SK-N-SH (cell line): ENCODE measurements at regions not wholly inside any gene's neighbourhood (a gene's known extent, or its start where the extent isn't known, plus 50 kb on each side); places are given as distances from the start of the nearest gene placed in this dataset.

Experiments used
- CTCF ChIA-PET: fragments of 300-600, 350-600 bp; formaldehyde crosslinking; extraction: SDS; loops from one replicate; lab custom pipeline; 2021; lab: Yijun Ruan, JAX
- POLR2A ChIA-PET: fragments of 350-600 bp; sonication (Branson Sonifier 250); formaldehyde crosslinking; extraction: SDS; loops from one replicate; lab custom pipeline; 2020; ENCODE audit warnings: antibody characterized with exemption, inconsistent platforms; lab: Yijun Ruan, JAX
- DNase-seq: peaks from one replicate; pipeline ENCODE4 v3.0.0; 2012
- H2AFZ ChIP-seq: fragments of 200-600 bp; sonication (generic); 2 replicates; pipeline ENCODE4 v1.8.1; 2016; ENCODE audit warnings: antibody characterized with exemption, mild to moderate bottlenecking, low read depth
- H3F3A ChIP-seq: fragments of 200-600 bp; sonication (generic); replicated peaks from 2 replicates; pipeline ENCODE3; 2016; ENCODE audit warnings: antibody characterized with exemption, mild to moderate bottlenecking; ENCODE audit not compliant: insufficient read depth
- H3K27ac ChIP-seq, 2 experiments: fragments of 200-500 bp in 1 of 2; fragments of 200-600 bp in 1 of 2; sonication (Bioruptor generic) in 1 of 2; sonication (generic), shearing (Covaris generic) in 1 of 2; 2 replicates each; pipeline versions ENCODE4 v1.5.1 to v1.6.1; 2014 to 2016; ENCODE audit warnings: low read depth in 2 of 2, inconsistent platforms in 1 of 2, low read length in 1 of 2, mild to moderate bottlenecking in 1 of 2, mixed read lengths in 1 of 2
- H3K27me3 ChIP-seq: fragments of 200-600 bp; sonication (generic), shearing (Covaris generic); 2 replicates; pipeline ENCODE4 v1.6.1; 2016; ENCODE audit warnings: mixed run types; ENCODE audit not compliant: insufficient read depth
- H3K36me3 ChIP-seq, 2 experiments: fragments of 200-500 bp in 1 of 2; fragments of 200-600 bp in 1 of 2; sonication (Bioruptor generic) in 1 of 2; sonication (generic) in 1 of 2; replicated peaks in 1 of 2; 2 replicates each; pipeline versions ENCODE3 to v1.5.1; 2014 to 2016; ENCODE audit warnings: low read length in 1 of 2, mild to moderate bottlenecking in 1 of 2; ENCODE audit not compliant: insufficient read depth in 2 of 2, control insufficient read depth in 1 of 2
- H3K4me1 ChIP-seq, 2 experiments: fragments of 200-500 bp in 1 of 2; fragments of 200-600 bp in 1 of 2; sonication (Bioruptor generic) in 1 of 2; sonication (generic), shearing (Covaris generic) in 1 of 2; 2 replicates each; pipeline versions ENCODE4 v1.5.1 to v1.6.1; 2014 to 2016; ENCODE audit warnings: low read depth in 1 of 2, low read length in 1 of 2, mixed run types in 1 of 2; ENCODE audit not compliant: insufficient read depth in 2 of 2, control insufficient read depth in 1 of 2
- H3K4me2 ChIP-seq: fragments of 200-600 bp; sonication (generic), shearing (Covaris generic); 2 replicates; pipeline ENCODE4 v1.6.1; 2017; ENCODE audit warnings: mixed run types
- H3K4me3 ChIP-seq, 2 experiments: fragments of 200-500 bp in 1 of 2; fragments of 200-600 bp in 1 of 2; sonication (Bioruptor generic) in 1 of 2; sonication (generic), shearing (Covaris generic) in 1 of 2; 2 replicates each; pipeline versions ENCODE4 v1.5.1 to v1.8.1; 2014 to 2016; ENCODE audit warnings: low read depth in 2 of 2, inconsistent platforms in 1 of 2, low read length in 1 of 2, mild to moderate bottlenecking in 1 of 2, mixed read lengths in 1 of 2, moderate library complexity in 1 of 2
- H3K79me2 ChIP-seq: fragments of 200-600 bp; sonication (generic); 2 replicates; pipeline ENCODE4 v1.8.1; 2017; ENCODE audit warnings: mild to moderate bottlenecking; ENCODE audit not compliant: insufficient read depth
- H3K9ac ChIP-seq: fragments of 200-600 bp; sonication (generic); 2 replicates; pipeline ENCODE4 v1.6.1; 2017; ENCODE audit warnings: mixed run types
- H3K9me2 ChIP-seq: fragments of 200-600 bp; sonication (generic); 2 replicates; pipeline ENCODE4 v1.6.1; 2017; ENCODE audit warnings: mixed run types
- H3K9me3 ChIP-seq: fragments of 200-600 bp; sonication (generic); 2 replicates; pipeline ENCODE4 v1.6.1; 2017; ENCODE audit warnings: mixed run types, mild to moderate bottlenecking, moderate library complexity
- H4K20me1 ChIP-seq: fragments of 200-600 bp; sonication (generic); 2 replicates; pipeline ENCODE4 v1.6.1; 2017; ENCODE audit warnings: mild to moderate bottlenecking, mixed run types; ENCODE audit not compliant: insufficient read depth
- CTCF ChIP-seq: fragments of 200-600 bp; sonication (generic); IDR thresholded peaks from 2 replicates; pipeline ENCODE4 v1.6.1; 2017; ENCODE audit warnings: antibody characterized with exemption, mild to moderate bottlenecking, moderate library complexity
- ELF1 ChIP-seq: IDR thresholded peaks from 2 replicates; pipeline ENCODE4 v1.4.0; 2012
- JUND ChIP-seq: IDR thresholded peaks from 2 replicates; pipeline ENCODE4 v1.4.0; 2012
- MXI1 ChIP-seq: IDR thresholded peaks from 2 replicates; pipeline ENCODE4 v1.6.1; 2012; ENCODE audit warnings: mild to moderate bottlenecking, low read depth, low read length, improper control_type of control experiment
- NRF1 ChIP-seq: IDR thresholded peaks from 2 replicates; pipeline ENCODE4 v1.6.1; 2012; ENCODE audit warnings: low read depth, mild to moderate bottlenecking, low read length
- RCOR1 ChIP-seq: fragments of 150-350 bp; IDR thresholded peaks from 2 replicates; pipeline ENCODE4 v1.6.1; 2017; ENCODE audit warnings: antibody characterized with exemption, low read length
- SIN3A ChIP-seq: IDR thresholded peaks from 2 replicates; pipeline ENCODE4 v1.6.1; 2012; ENCODE audit warnings: low read depth, mild to moderate bottlenecking, low read length, moderate library complexity, borderline replicate concordance
- TAF1 ChIP-seq: IDR thresholded peaks from 2 replicates; pipeline ENCODE4 v1.6.1; 2012; ENCODE audit warnings: low read depth, mild to moderate bottlenecking, low read length, moderate library complexity, borderline replicate concordance
- TCF12 ChIP-seq: IDR thresholded peaks from 2 replicates; pipeline ENCODE4 v1.4.0; 2012
- TEAD4 ChIP-seq: IDR thresholded peaks from 2 replicates; pipeline ENCODE4 v1.4.0; 2012; ENCODE audit warnings: mild to moderate bottlenecking, borderline replicate concordance; ENCODE audit not compliant: insufficient read depth
- USF1 ChIP-seq: IDR thresholded peaks from 2 replicates; pipeline ENCODE4 v1.4.0; 2012; ENCODE audit warnings: low read depth, borderline replicate concordance
- USF2 ChIP-seq: fragments of 150-350 bp; IDR thresholded peaks from 2 replicates; pipeline ENCODE4 v1.6.1; 2017; ENCODE audit warnings: antibody characterized with exemption, low read length, low read depth, borderline replicate concordance
- YY1 ChIP-seq: IDR thresholded peaks from 2 replicates; pipeline ENCODE4 v1.4.0; 2012; ENCODE audit warnings: low read depth, mild to moderate bottlenecking
- ZBTB33 ChIP-seq: IDR thresholded peaks from 2 replicates; pipeline ENCODE4 v1.4.0; 2012; ENCODE audit warnings: low read depth, borderline replicate concordance
- WGBS: methylation state at CpG from one replicate; pipeline ENCODE4 v1.1.6; 2017; ENCODE audit warnings: low lambda C conversion rate; 5-methylcytosine and 5-hydroxymethylcytosine counted together
- TF ChIP-seq, protein P1 (sequence below): IDR thresholded peaks from 2 replicates; pipeline ENCODE4 v1.6.1; 2012; ENCODE audit warnings: mild to moderate bottlenecking, low read depth, low read length, moderate library complexity

DNA sequence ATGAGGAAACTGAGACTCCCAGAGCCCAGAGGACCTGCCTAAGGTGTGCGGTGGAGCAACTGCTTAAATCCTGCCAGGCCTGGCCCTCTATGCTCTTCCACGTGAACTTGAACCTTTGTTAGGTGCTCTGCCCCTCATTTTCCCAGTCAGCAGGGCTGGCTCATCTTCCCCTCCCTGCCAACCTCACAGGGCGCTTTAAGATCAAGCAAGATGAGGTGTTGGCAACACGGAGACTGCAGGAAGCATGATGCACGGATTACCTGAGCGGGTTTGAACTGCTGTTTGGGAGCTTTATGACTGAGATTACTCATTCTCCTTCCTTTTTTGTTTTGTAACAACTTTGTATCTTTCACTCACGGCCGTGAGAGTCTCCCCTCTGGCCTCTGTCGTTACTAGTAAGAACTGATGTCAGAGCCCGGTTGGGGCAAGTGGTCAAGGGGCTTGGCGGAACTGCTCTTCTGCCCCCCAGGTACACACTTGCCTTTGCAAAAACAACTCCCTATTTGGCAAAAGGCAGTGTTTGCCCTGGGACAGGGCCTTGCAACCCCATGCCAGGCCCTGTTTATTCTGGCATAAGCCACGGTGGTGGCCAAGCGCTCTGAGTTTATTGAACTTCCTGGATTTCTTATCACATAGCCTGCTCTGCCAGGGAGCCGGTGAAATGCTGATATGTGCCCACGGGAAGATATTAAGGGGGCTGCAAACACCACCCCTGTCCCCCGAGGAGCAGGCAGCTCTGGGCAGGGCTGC lies 127.8 kb downstream of the INHBB start:
- H3K4me2 ChIP-seq = no peak overlapping the region
- no peak overlapping the region for H3K9ac ChIP-seq
- no peaks in the 10 kb centered on the region for H3F3A ChIP-seq
- TF ChIP-seq MXI1 (no peak), USF2 (no peak), JUND (no peak), CTCF (no peak), TEAD4 (no peak)
- TF ChIP-seq, protein P1, sequence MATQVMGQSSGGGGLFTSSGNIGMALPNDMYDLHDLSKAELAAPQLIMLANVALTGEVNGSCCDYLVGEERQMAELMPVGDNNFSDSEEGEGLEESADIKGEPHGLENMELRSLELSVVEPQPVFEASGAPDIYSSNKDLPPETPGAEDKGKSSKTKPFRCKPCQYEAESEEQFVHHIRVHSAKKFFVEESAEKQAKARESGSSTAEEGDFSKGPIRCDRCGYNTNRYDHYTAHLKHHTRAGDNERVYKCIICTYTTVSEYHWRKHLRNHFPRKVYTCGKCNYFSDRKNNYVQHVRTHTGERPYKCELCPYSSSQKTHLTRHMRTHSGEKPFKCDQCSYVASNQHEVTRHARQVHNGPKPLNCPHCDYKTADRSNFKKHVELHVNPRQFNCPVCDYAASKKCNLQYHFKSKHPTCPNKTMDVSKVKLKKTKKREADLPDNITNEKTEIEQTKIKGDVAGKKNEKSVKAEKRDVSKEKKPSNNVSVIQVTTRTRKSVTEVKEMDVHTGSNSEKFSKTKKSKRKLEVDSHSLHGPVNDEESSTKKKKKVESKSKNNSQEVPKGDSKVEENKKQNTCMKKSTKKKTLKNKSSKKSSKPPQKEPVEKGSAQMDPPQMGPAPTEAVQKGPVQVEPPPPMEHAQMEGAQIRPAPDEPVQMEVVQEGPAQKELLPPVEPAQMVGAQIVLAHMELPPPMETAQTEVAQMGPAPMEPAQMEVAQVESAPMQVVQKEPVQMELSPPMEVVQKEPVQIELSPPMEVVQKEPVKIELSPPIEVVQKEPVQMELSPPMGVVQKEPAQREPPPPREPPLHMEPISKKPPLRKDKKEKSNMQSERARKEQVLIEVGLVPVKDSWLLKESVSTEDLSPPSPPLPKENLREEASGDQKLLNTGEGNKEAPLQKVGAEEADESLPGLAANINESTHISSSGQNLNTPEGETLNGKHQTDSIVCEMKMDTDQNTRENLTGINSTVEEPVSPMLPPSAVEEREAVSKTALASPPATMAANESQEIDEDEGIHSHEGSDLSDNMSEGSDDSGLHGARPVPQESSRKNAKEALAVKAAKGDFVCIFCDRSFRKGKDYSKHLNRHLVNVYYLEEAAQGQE = no peak
- H3K27ac ChIP-seq = no peak overlapping the region
- H3K4me3 ChIP-seq = no peak overlapping the region
- no peaks in the 10 kb centered on the region for H3K79me2 ChIP-seq
- no peaks in the 10 kb centered on the region for H3K9me3 ChIP-seq
- H3K4me1 ChIP-seq = peaks cover 0 to 3% of the 10 kb centered on the region in 2 experiments; a peak in 1 of 4 replicates
- H3K27me3 ChIP-seq = peaks cover 8% of the 10 kb centered on the region; the same call in 1 of the 2 replicates
- CTCF ChIA-PET = no interaction called here
- H4K20me1 ChIP-seq = no peaks in the 10 kb centered on the region
- POLR2A ChIA-PET = no interaction called here
- WGBS = 45% methylated on average over 14 of the region's 16 CpGs
- H3K9me2 ChIP-seq = no peaks in the 10 kb centered on the region
- no peak overlapping the region for H2AFZ ChIP-seq
- no peak for DNase-seq
- no peaks in the 10 kb centered on the region for H3K36me3 ChIP-seq

GRCh38 chr2:120474486-120474885 lies 128.6 kb downstream of the INHBB start:
- H3K4me3 ChIP-seq = no peak overlapping the region
- H3K4me2 ChIP-seq = no peak overlapping the region
- WGBS = 71% methylated on average over 8 of the region's 8 CpGs
- H3K4me1 ChIP-seq = peaks cover 0 to 3% of the 10 kb centered on the region in 2 experiments; a peak in 1 of 4 replicates
- H3K9me2 ChIP-seq = no peaks in the 10 kb centered on the region
- no peaks in the 10 kb centered on the region for H3K9me3 ChIP-seq
- DNase-seq = no peak
- H3K27me3 ChIP-seq = peaks cover 8% of the 10 kb centered on the region; the same call in 1 of the 2 replicates
- POLR2A ChIA-PET = no interaction called here
- H3K79me2 ChIP-seq = no peaks in the 10 kb centered on the region
- TF ChIP-seq SIN3A (no peak), TAF1 (no peak), ELF1 (no peak), USF1 (no peak), TCF12 (no peak), RCOR1 (no peak), ZBTB33 (no peak), TEAD4 (no peak), YY1 (no peak), NRF1 (no peak)
- no peak overlapping the region for H3K9ac ChIP-seq
- H3K27ac ChIP-seq = no peak overlapping the region
- CTCF ChIA-PET = no interaction called here
- H3K36me3 ChIP-seq = no peaks in the 10 kb centered on the region
- no peak overlapping the region for H2AFZ ChIP-seq
- H3F3A ChIP-seq = no peaks in the 10 kb centered on the region
- no peaks in the 10 kb centered on the region for H4K20me1 ChIP-seq
